DOHH2 (cell line): ENCODE measurements at regions not wholly inside any gene's neighbourhood (a gene's known extent, or its start where the extent isn't known, plus 50 kb on each side); places are given as distances from the start of the nearest gene placed in this dataset.

ENCODE experiments used
- H3F3A ChIP-seq: fragments of 200-600 bp; sonication (generic), shearing (Covaris generic); 2 replicates; pipeline ENCODE4 v1.6.0; 2016; ENCODE audit warnings: antibody characterized with exemption, mild to moderate bottlenecking; ENCODE audit not compliant: control insufficient read depth, insufficient read depth
- H3K27ac ChIP-seq: fragments of 200-600 bp; sonication (generic); 2 replicates; pipeline ENCODE4 v1.5.1; 2014; ENCODE audit warnings: low read depth, mild to moderate bottlenecking, low read length, moderate library complexity
- H3K27me3 ChIP-seq: fragments of 200-600 bp; sonication (generic); 2 replicates; pipeline ENCODE4 v1.6.1; 2014; ENCODE audit warnings: mild to moderate bottlenecking, low read length, mixed read lengths; ENCODE audit not compliant: control insufficient read depth
- H3K36me3 ChIP-seq: fragments of 200-600 bp; sonication (generic); 2 replicates; pipeline ENCODE4 v1.6.1; 2014; ENCODE audit warnings: mild to moderate bottlenecking, low read length, moderate library complexity, mixed read lengths; ENCODE audit not compliant: control insufficient read depth
- H3K4me1 ChIP-seq: fragments of 200-600 bp; sonication (generic); 2 replicates; pipeline ENCODE4 v1.6.1; 2014; ENCODE audit warnings: mild to moderate bottlenecking, low read length, mixed read lengths; ENCODE audit not compliant: control insufficient read depth
- H3K4me2 ChIP-seq: fragments of 200-600 bp; sonication (generic); 2 replicates; pipeline ENCODE4 v1.6.0; 2014; ENCODE audit warnings: mild to moderate bottlenecking, low read length, moderate library complexity
- H3K4me3 ChIP-seq: fragments of 200-600 bp; sonication (generic); 2 replicates; pipeline ENCODE4 v1.5.1; 2014; ENCODE audit warnings: mild to moderate bottlenecking, low read length, mixed read lengths
- H3K79me2 ChIP-seq: fragments of 200-600 bp; sonication (generic); 2 replicates; pipeline ENCODE4 v1.6.1; 2014; ENCODE audit warnings: mild to moderate bottlenecking, low read length, mixed read lengths; ENCODE audit not compliant: control insufficient read depth
- H3K9me2 ChIP-seq: fragments of 200-600 bp; sonication (generic); replicated peaks from 2 replicates; pipeline ENCODE4 v1.6.1; 2014; ENCODE audit warnings: mild to moderate bottlenecking, low read length, mixed read lengths; ENCODE audit not compliant: control insufficient read depth
- H3K9me3 ChIP-seq: fragments of 200-600 bp; sonication (generic); 2 replicates; pipeline ENCODE4 v1.6.1; 2014; ENCODE audit warnings: antibody characterized with exemption, low read length, mixed read lengths; ENCODE audit not compliant: control insufficient read depth, insufficient read depth
- H4K20me1 ChIP-seq: fragments of 200-600 bp; sonication (generic); 2 replicates; pipeline ENCODE4 v1.6.0; 2014; ENCODE audit warnings: low read depth, mild to moderate bottlenecking, antibody characterized with exemption, low read length, moderate library complexity; ENCODE audit not compliant: control insufficient read depth, insufficient read depth
- CTCF ChIP-seq: fragments of 200-600 bp; sonication (generic); IDR thresholded peaks from one replicate; pipeline ENCODE4 v1.5.1; 2014; ENCODE audit warnings: antibody characterized with exemption, mild to moderate bottlenecking, low read depth, low read length; ENCODE audit not compliant: poor library complexity, severe bottlenecking
- EZH2phosphoT487 ChIP-seq: fragments of 200-600 bp; sonication (generic); IDR thresholded peaks from 2 replicates; pipeline ENCODE4 v1.6.1; 2017; ENCODE audit warnings: borderline replicate concordance, mild to moderate bottlenecking, antibody characterized with exemption, low read length, moderate library complexity, mixed read lengths

- H3K9me2 ChIP-seq = no peaks in the 10 kb centered on the region
- no peaks in the 10 kb centered on the region for H4K20me1 ChIP-seq
- no peaks in the 10 kb centered on the region for H3K79me2 ChIP-seq
- no peaks in the 10 kb centered on the region for H3F3A ChIP-seq
- no peak overlapping the region for H3K4me2 ChIP-seq
- H3K36me3 ChIP-seq = no peaks in the 10 kb centered on the region
- H3K27me3 ChIP-seq = no peaks in the 10 kb centered on the region
- no peaks in the 10 kb centered on the region for H3K9me3 ChIP-seq
- no peak overlapping the region for H3K4me3 ChIP-seq
- no peak overlapping the region for H3K27ac ChIP-seq
- no peaks in the 10 kb centered on the region for H3K4me1 ChIP-seq
- no peak for TF ChIP-seq EZH2phosphoT487
- no peak for TF ChIP-seq CTCF
Observed at GRCh38 chr15:62828364-62828763, 214.2 kb upstream of the TPM1 start.

- H3K4me3 ChIP-seq = no peak overlapping the region
- no peaks in the 10 kb centered on the region for H4K20me1 ChIP-seq
- H3K27me3 ChIP-seq = no peaks in the 10 kb centered on the region
- TF ChIP-seq EZH2phosphoT487 (no peak), CTCF (no peak)
- no peaks in the 10 kb centered on the region for H3K9me3 ChIP-seq
- H3K79me2 ChIP-seq = no peaks in the 10 kb centered on the region
- no peaks in the 10 kb centered on the region for H3F3A ChIP-seq
- H3K4me1 ChIP-seq = no peaks in the 10 kb centered on the region
- H3K4me2 ChIP-seq = no peak overlapping the region
- H3K36me3 ChIP-seq = no peaks in the 10 kb centered on the region
- no peak overlapping the region for H3K27ac ChIP-seq
- no peaks in the 10 kb centered on the region for H3K9me2 ChIP-seq
Observed at GRCh38 chr15:62832231-62832630, 210.3 kb upstream of the TPM1 start.

GRCh38 chr15:62833646-62834045, 208.9 kb upstream of the TPM1 start:
- H3K4me2 ChIP-seq = no peak overlapping the region
- no peaks in the 10 kb centered on the region for H3K9me3 ChIP-seq
- H3K27me3 ChIP-seq = no peaks in the 10 kb centered on the region
- no peaks in the 10 kb centered on the region for H4K20me1 ChIP-seq
- no peak for TF ChIP-seq CTCF
- no peak for TF ChIP-seq EZH2phosphoT487
- no peaks in the 10 kb centered on the region for H3K36me3 ChIP-seq
- H3K27ac ChIP-seq = no peak overlapping the region
- no peaks in the 10 kb centered on the region for H3K9me2 ChIP-seq
- H3K79me2 ChIP-seq = no peaks in the 10 kb centered on the region
- no peaks in the 10 kb centered on the region for H3F3A ChIP-seq
- H3K4me1 ChIP-seq = no peaks in the 10 kb centered on the region
- H3K4me3 ChIP-seq = no peak overlapping the region
